ENCODE measurements at regions not wholly inside any gene's neighbourhood (a gene's known extent, or its start where the extent isn't known, plus 50 kb on each side); places are given as distances from the start of the nearest gene placed in this dataset.

- FAIRE-seq (no peak), DNase-seq (ENCODE audit: extremely low spot score, insufficient read length, low read depth) (no peak)
These were observed 71.1 kb downstream of the EPHB3 start for GRCh38 chr3:184632551-184633236.
